Epidermal melanocyte (primary cell): ENCODE measurements at regions not wholly inside any gene's neighbourhood (a gene's known extent, or its start where the extent isn't known, plus 50 kb on each side); places are given as distances from the start of the nearest gene placed in this dataset.

Source experiments
- DNase-seq: peaks from one replicate; pipeline ENCODE4 v3.0.0; 2011; ENCODE audit warnings: low spot score; ENCODE audit not compliant: insufficient read length

DNA sequence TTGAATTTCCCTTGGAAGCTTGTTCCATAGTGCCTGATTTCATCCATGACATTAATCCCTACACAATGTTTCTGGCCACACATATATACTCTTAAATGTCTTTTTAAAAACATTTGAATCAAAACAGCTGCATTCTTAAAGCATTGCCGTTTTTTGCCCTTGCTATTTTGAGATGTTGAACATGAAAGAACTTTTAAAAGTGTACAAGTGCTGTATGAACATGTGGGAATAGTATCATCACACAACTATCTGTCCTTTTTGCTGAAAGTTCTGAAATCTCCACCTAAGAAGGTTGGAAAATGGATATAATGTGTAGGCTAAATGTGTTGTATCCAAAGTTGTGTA, 318.7 kb upstream of the UBE2E3 start:
- DNase-seq = no peak

DNA sequence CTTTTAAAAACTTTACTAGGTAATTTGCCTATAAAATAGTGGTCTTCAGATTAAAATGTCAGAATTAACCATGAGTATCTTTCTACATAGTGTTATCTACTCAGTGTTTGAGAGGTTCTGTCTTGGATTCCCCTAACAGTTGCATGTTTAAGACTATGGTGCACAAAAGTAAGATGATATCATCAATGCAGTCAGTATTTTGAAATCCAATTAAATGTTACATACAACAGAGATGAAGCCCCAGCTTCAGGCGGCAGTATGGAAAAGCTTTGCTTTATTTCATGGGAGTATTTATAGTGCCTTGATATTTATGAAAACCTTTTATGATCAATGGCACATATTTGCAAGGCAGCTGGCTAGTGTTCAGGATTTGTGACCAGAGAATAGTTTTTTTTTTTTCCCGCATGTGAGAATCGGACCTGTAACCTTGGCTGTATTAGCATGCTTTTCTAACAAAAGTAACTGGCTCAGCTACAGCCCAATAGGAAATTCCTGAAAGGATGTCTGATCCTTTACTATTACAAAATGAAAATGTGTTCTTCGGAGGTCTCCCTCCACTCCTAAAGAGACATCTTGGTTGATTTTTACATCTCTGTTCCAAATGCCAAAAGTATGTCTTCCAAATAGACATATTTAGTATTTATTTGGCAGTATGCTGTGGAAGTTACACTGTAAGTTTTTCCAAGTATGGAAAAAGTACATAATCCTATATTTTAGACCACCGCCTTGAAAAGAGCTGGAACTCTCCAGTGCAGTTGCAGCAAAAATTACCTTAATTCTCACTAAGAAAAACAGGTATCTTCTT, 319.3 kb upstream of the UBE2E3 start:
- no peak for DNase-seq

DNA sequence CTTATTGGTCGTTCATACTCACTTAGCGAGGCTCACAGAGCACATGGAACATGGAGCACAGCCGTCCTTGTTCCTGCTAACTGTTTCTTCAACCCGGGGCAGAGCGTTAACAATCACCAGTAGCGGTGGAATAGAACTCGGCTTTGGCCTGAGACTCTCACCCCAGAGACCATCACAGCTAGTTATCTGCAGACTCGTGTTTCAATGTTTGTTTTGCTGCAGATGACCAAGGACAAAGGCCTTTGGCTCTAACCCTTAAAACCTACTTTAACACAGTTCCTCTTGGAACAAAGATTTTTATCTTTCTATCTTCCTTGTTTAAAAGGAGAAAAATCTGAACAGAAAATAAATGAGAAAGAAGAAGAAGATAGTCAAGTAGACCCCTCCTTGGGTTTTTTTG, 320.2 kb upstream of the UBE2E3 start:
- no peak for DNase-seq

DNA sequence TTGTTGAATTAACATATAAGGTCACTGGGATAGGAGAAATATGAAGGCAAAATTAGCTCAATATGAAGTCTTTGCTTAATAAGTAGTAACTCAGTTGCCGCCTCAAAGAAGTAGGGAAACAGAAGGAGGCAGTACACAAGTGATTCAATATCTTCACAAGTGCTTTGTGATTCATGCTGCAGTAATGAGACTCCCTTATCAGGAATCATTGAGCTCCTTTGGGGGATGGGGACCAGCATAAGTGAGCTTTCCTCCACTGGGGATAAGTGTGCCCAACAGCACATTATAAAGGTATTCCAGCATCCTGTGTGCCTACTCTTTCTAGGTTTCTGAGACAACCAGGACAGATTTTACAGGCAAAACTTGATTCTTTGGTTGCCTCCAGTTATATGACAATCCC, 323.4 kb upstream of the UBE2E3 start:
- DNase-seq = no peak

DNA sequence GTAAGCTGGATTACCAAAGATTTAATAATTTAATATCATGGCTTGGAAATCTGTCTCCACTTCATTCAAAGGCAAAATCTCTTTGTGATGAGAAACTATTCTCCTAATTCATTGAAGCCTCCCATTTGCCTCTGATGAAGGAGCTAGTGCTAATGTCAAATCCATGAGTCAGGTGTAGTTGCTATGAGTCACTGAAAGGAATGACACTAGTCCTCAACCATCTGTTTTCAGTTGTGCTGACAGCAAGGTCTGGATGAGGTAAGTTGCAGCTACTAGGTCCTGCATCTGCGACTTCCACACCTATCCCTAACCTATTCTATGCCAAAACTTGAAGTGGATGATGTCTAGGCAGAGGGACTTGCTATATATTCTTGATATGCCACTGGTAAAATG, 324.0 kb upstream of the UBE2E3 start:
- no peak for DNase-seq

DNA sequence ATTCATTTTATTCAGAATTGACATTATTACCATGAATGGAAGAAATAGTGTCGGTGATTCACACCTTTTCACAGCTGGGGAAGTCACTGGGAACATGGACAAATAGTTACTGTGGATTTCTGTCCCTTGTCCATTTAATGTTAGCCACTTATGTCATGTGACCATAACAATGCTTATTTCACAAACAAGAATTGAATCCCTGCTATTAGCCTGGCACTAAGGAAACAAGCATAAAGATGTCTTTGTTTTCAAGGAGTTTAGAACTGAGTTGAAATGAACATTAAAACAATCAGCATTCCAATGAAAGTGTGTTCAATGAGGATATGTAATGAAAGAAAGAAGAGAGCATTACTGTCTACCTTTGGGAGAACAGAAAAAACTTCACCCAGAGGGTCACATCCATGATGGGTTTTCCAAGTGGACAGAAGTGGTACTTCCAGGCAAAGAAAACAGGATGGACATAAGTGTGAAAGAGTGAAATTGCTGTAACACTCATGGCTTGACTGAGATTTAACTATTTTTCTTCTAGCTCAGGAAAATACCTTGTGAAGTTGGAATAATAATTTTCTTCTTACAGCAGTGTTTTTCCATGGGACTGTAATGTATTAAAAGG, 324.5 kb upstream of the UBE2E3 start:
- DNase-seq = no peak

DNA sequence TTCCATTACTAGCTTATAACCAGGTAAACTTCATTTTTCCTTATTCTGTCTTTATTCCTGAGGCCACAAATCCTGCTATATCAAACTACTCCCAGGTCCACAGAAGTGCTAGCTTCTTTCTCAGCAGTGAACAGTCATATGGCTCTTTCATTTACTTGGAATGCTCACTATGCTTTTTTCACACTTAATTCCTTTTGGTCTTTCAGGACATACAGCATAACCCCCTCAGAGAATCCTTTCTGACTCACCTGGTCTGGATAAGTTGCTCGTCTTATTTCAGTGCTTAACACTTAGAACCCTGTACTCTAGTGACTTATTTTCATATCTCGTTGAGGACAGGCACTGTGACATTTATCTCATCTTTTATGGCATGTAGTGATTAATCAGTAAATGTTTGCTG, 325.0 kb upstream of the UBE2E3 start:
- no peak for DNase-seq

DNA sequence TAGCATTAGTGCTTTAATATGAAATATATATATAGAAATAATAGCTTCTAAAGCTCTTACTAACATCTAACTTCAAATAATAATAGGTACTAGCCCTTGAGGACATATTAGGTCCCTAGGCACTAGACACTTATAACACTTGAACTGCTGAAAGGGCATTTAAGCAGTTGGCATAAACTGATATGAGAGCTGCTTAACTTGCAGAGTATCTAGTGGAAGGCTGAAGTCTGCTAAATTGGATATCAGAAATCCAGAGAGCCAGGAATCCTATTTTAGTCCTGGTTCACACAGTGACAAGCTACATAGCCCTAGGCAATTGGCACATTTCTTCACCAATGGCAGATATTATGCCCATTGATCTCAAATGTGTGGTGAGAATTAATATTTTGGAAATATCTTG, 326.9 kb upstream of the UBE2E3 start:
- DNase-seq = no peak

DNA sequence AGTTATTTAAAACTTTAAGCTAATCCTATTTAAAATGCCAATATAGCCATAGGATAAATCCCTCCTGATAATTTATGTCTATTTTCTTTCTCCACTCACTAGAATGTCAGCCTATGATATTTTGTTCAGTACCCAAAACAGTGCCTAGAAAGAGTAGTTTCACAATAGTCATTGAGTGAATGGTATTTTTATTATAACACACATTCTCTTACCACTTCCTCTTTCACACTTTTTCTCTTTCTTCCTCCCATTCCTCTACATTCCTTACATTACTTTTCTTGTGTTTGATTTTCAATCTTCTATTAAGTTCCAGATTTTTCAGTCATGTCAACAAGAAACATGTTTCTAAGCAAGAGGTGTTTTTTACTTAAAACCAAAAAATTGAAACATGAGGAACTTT, 327.6 kb upstream of the UBE2E3 start:
- no peak for DNase-seq

DNA sequence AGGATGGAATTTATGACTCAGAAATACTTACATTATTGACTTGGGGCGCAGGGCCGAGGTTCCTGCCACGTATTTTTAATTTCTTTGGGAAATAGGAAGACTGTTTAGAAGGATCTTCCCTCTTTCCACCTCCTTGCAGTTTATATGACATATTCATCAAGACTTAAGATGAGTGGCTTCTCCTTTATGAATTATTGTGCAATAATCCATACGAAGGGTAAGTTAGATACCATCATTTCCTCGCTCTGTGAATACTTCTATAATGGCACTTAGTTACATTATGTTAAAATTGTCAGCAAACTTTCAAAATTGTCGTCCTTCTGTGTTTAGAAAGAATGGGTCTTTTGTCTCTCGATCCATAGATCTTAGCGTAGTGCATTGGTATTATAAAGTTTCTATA, 328.8 kb upstream of the UBE2E3 start:
- no peak for DNase-seq

DNA sequence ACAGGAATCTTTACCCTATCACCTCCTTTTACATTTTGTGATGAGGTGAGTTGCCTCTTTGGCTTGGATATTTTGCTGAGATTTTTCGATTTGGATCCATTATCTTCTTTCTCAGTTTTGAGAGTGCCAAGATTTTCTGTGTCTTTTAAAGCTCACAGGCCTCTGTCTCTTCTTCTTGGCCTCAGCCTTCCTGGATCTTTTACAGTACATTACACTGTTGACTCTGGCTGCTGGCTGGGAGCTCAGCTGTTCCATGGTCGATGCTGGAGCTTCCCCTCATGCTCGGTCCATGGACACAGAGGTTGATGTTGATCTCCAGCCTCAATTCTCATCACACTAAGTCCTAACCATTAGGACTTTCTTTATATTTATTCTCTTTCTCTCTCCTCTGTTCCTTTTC, 332.8 kb upstream of the UBE2E3 start:
- DNase-seq = no peak

DNA sequence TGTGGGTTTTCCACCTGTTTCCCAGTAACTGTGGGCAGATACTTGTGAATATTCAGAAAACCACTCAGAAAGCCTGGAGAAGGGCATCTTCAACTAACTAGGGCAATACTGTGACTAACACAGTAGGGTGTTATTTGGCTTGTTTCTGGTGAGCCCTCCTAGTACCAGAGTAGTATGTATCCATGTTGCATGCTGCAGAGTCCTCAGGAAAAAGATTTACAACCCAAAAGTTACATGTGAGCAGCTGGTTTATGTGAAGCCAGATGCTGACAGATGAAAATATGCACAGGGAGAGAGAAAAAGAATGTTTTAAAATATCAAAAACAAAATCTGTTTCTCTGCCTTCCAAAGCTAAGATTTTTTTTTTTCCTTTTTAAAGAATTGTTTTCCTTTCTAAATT, 333.2 kb upstream of the UBE2E3 start:
- DNase-seq = no peak

DNA sequence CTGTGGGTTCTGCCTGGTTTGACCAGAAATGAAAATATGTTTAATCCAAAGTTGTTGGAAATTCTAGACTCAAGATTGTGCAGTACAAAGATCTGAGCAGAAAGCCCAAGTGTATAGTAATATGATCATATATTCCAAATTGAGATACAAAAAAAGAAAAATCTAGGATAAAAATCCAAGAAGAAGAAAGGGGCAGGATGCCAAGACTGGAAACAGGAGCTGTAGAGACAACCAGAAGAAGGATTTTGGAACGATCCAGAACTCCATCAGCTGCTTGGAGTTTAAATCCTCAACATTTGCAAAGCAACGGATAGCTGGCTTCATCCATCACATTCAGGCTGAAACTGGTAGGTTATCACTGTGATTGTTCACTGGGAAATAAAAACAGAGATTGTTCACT, 333.6 kb upstream of the UBE2E3 start:
- no peak for DNase-seq

DNA sequence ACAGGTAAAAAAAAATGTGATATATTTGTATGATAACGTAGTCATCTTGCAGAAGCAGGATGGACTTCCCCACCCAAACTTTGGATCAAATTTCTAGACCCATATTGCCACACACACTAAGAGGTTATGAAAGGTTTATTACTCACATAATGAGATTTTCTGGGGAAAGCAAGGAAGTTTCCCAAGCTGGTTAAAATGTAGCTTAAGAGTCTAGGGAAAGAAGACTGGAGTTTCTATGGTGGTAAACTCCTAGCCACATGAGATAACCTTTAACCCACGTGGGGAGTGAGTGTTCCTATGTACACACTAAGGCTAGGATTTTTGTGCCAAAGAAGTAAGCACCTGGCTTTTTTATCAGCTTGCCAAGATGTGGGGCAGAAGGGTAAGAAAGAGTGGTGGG, 335.7 kb upstream of the UBE2E3 start:
- no peak for DNase-seq

DNA sequence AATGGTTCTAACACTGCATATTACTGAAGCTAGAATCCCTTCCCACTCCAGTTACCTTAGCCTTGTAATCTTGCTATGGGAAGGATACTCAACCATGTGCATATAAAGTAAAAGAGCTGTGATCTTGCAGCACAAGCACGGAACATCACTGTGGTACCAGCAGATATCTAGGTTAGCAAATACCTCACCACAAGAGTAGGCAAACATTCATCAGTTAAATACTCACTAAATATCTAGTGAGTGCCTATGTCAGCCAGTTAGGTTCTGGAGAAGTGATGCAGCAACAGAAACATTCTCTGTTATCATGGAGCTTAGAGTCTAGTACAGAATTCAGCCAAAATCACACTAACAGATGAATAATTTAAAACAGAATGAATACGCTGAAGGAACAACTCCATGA, 349.6 kb upstream of the UBE2E3 start:
- DNase-seq = no peak

DNA sequence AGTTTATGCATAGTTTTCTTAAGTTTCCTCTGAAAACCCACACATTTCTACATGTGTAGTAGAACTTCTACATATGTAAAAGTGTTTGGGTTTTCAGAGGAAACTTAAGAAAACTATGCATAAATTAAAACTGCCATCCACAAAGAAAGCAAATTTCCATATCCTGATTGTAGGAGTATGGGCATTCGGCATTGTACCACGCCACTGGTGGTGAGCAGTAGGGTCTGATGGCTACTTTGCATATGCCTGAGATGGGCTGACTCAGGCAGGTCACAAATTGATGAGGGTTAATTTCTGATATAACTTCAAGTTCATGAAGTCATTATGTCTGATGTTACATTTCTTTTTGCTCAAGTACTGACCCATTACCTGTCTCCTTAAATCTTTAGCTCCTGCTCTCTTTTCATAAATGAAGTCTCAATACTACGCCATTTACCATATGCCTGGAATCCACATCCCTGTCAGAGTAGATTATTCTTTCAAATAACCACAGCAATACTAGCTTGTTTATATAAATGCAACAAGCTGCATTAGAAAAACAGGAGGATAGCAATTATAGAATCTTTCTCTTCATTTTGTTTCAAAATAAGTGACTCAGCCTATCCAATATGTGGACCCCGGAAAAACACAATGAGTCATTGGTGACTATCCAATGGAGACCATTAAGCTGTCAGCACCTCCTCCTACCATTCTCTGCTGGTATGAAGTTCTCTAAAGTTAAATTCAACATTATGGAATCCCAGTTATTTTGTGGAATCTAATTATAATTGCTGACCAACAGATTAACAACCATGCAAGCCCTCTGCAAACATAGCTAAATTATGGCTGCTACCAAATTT, 355.2 kb upstream of the UBE2E3 start:
- peak; percentile 37 for DNase-seq

DNA sequence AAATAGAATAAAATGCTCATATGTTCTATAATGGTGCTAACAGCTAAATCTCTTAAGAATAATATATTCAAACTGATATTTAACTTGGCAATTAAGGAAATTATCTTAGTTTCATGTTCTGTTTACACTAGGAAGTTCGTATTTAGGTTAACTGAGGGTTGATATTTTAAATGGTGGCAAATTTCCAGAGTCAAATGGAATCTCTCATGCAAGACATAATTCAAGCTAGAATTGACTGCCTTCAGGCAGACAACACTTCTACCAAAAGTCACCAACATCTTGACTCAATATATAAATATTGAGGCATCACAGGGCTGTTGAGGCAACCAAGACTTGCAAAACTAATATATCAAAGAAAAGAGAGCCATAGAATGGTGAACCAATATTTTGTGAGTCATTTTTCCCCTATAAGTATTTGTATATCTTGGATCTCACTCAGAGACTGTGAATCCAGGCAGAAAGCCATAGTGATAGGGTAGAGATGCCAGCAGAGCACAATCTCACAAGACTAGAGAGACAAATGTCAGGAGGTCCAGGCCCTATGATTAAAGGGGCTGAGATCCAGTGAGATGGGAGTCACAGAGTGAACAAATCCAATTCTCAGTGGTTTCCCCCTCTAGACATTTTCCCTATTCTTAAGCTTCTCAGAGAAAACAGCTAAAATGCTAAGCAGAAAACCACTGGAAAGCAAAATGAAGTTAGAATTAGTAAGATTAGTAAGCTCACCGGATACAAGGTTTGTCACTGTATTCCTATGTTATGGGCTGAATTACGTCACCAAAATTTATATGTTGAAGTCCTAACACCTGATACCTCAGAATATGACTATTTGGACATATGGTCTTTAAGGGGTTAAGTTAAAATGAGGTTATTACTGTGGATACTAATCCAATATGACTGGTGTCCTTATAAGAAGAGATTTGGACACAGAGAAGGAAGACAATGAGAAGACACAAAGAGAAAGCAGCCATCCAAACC, 358.2 kb upstream of the UBE2E3 start:
- DNase-seq = no peak

DNA sequence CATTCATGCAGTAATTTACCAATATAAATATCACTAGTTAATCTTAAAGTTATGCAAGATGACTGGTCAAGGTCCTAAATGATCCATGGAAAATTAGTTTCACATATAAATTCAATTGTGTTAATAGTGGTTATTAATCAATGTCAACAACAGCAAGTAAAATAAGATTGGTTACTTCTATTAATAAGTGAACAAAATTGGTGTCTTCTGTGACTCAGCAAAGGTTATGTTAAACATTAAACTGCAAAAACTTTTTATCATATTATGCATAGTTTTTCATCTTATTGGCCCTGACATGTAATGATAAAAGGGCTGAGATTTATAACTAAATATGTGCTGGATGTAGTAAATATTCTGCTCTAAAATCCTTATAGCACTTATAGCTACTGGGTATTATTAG, 359.0 kb upstream of the UBE2E3 start:
- no peak for DNase-seq

DNA sequence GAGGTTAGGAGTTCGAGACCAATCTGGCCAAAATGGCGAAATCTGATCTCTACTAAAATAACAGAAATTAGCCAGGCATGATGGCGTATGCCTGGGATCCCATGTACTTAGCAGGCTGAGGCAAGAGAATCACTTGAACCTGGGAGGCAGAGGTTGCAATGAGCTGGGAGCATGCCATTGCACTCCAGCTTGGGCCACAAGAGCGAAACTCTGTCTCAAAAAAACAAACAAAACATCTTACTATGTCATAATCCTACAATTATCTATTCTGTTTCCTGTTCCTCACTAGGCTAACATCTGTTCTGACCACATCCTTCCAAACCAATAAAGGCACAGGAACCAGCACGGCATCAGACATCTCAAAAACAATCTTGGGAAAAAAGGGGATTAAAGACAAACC, 361.8 kb upstream of the UBE2E3 start:
- no peak for DNase-seq

DNA sequence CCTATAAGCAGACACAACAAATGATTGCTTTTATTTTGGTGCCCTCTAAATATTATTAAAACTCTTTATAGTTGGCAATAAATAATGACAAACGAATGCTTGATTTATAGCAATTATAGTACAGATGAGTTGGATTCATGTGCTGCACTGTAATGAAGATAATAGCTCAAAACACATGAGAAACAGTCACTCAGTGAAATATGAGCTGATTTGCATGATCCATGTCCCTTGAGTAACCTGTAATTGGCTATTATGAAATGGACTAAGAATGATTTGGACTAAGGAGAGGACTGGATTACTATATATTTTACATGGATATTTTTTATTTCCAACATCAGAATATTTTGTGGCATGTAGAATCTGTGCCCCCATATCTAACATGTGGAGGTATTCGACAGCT, 365.6 kb upstream of the UBE2E3 start:
- DNase-seq = no peak

DNA sequence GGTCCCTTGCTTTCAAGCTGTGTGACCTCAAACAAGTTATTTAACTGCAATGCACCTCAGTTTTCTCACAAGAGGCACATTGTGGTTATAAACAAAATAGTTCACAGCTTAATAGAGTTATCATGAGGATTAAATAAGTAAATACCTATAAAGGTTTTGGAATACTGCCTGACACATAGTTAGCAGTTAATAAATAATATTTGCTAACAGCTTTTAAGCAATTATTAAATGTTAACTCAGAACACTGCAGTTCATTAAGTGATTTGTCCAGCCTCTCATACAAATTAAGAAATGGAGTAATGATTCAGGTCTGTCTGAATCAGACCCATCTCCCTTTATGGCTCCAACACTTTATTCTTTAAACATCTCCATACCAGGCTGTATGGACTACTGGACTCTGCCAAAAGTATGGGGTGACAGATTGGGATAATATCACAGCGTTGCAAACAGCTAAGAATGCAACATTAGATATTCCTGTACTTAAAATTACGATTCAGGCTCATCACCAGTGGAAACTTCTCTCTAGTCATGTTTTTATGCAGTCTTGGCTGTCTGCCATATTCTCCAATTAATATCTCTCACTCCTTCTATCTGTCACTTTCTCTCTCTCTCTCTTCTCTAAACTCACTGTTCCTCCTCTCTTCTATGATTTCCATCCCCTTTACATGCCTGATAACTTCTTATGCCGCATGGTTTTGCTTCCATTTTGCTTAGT, 370.6 kb upstream of the UBE2E3 start:
- no peak for DNase-seq
